ENCODE measurements at regions not wholly inside any gene's neighbourhood (a gene's known extent, or its start where the extent isn't known, plus 50 kb on each side); places are given as distances from the start of the nearest gene placed in this dataset.

GRCh38 chr3:159776779-159777178 lies 211.9 kb upstream of the IL12A start:
- DNase-seq = no peak

- DNase-seq = no peak
Measured at GRCh38 chr3:159779883-159780282, 208.8 kb upstream of the IL12A start.

GRCh38 chr3:159781867-159782266 lies 206.8 kb upstream of the IL12A start:
- no peak for DNase-seq

GRCh38 chr3:159782724-159783421 lies 205.8 kb upstream of the IL12A start:
- no peak for DNase-seq

GRCh38 chr3:159783780-159784742 lies 204.6 kb upstream of the IL12A start:
- DNase-seq = no peak

GRCh38 chr3:159785273-159785708 lies 203.3 kb upstream of the IL12A start:
- DNase-seq = no peak

- DNase-seq = peak in 1 of 2 donors; percentile 4
Measured at GRCh38 chr3:159786489-159787177, 202.0 kb upstream of the IL12A start.

- DNase-seq = no peak
Measured at GRCh38 chr3:159787178-159787574, 201.5 kb upstream of the IL12A start.

GRCh38 chr3:159787794-159788205 lies 200.8 kb upstream of the IL12A start:
- no peak for DNase-seq

- DNase-seq = no peak
Measured at GRCh38 chr3:159788291-159788690, 200.3 kb upstream of the IL12A start.

GRCh38 chr3:159789017-159789416 lies 199.6 kb upstream of the IL12A start:
- no peak for DNase-seq

- no peak for DNase-seq
Measured at GRCh38 chr3:159789742-159790635, 198.6 kb upstream of the IL12A start.

GRCh38 chr3:159791336-159791735 lies 197.3 kb upstream of the IL12A start:
- no peak for DNase-seq

- DNase-seq = no peak
Measured at GRCh38 chr3:159792070-159792469, 196.6 kb upstream of the IL12A start.

GRCh38 chr3:159795042-159795441 lies 193.6 kb upstream of the IL12A start:
- DNase-seq = no peak

- no peak for DNase-seq
Measured at GRCh38 chr3:159795681-159796175, 192.9 kb upstream of the IL12A start.

- DNase-seq = no peak
Measured at GRCh38 chr3:159796226-159796625, 192.4 kb upstream of the IL12A start.

GRCh38 chr3:159796744-159797143 lies 191.9 kb upstream of the IL12A start:
- no peak for DNase-seq

GRCh38 chr3:159797771-159798170 lies 190.9 kb upstream of the IL12A start:
- DNase-seq = no peak

GRCh38 chr3:159798951-159799350 lies 189.7 kb upstream of the IL12A start:
- no peak for DNase-seq

- DNase-seq = no peak
Measured at GRCh38 chr3:159800434-159801155, 188.0 kb upstream of the IL12A start.

Data from stimulated activated CD4-positive, alpha-beta T cell treated with anti-CD3 and anti-CD28 coated beads, Interleukin-2, amount 100 ng/mL, for 24 hours (primary cell).